ENCODE measurements at regions not wholly inside any gene's neighbourhood (a gene's known extent, or its start where the extent isn't known, plus 50 kb on each side); places are given as distances from the start of the nearest gene placed in this dataset.
A peak's percentile ranks its signal among the peaks of the same experiment; 100 is the strongest.

DNA sequence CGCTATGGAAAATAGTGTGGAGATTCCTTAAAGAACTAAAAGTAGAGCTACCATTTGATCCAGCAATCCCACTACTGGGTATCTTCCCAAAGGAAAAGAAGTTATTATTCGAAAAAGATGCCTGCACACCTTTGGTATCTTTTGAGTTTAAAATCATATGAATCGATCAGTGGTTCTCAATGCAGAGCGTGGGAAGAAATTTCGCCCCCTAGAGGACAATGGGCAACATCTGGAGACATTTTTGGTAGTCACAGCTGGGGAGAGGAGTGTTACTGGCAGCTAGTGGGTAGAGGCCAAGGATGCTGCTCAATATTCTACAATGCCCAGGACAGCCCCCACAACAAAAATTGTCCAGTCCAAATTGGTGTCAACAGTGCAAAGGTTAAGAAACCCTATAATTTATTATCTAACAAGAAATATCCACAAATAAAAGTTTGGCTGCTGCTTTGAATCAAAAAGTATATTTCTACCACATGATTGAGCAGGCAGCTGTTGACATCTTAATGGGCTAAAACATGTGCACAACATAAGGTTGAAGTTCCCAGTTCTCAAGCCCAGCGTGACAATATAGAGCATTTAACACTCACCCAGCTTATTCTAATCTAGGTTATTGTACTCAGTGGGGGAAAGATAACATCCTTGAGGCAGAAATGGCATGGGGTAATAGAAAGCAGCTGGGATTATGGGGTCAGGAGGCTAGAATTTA lies 425.7 kb downstream of the LRATD1 start:
- no peaks in the 10 kb centered on the region for H3K36me3 ChIP-seq (ENCODE audit: control insufficient read depth, insufficient read depth, low read length)
- in situ Hi-C loops (cut with MboI): no loop called here
- no peak overlapping the region for H2AFZ ChIP-seq (ENCODE audit: low read depth, low read length)
- no peaks in the 10 kb centered on the region for H4K20me1 ChIP-seq (replicated peaks; ENCODE audit: control insufficient read depth, insufficient read depth, low read length)
- DNase-seq (ENCODE audit: extremely low read depth in 1 of 4, low spot score in 3 of 4): peak; percentile 18 to 48 (median 22)
- POLR2A ChIA-PET: no interaction called here
- no peaks in the 10 kb centered on the region for H3K4me1 ChIP-seq (replicated peaks in 1 of 2; ENCODE audit: control insufficient read depth in 2 of 2, insufficient read depth in 2 of 2, low read length in 2 of 2)
- no peaks in the 10 kb centered on the region for H3K9me3 ChIP-seq (replicated peaks; ENCODE audit: control insufficient read depth, insufficient read depth, low read depth, low read length)
- intact Hi-C loops (cut with micrococcal nuclease): no loop called here
- peak; percentile 87 for ATAC-seq
- no peaks in the 10 kb centered on the region for H3K27me3 ChIP-seq (ENCODE audit: control insufficient read depth in 2 of 2, insufficient read depth in 2 of 2, low read length in 2 of 2)
- H3K9ac ChIP-seq (ENCODE audit: insufficient read depth in 1 of 2, low read depth in 2 of 2, low read length in 2 of 2): no peak overlapping the region
- no peaks in the 10 kb centered on the region for H3K9me1 ChIP-seq (ENCODE audit: control insufficient read depth, insufficient read depth, low read length)
- H3K79me2 ChIP-seq (ENCODE audit: control insufficient read depth, insufficient read depth, low read length): no peaks in the 10 kb centered on the region
- WGBS (ENCODE audit: insufficient coverage, low coverage, missing lambda C conversion rate): 0% methylated on average over 6 of the region's 6 CpGs
- no peak overlapping the region for H3K27ac ChIP-seq (ENCODE audit: extremely low read depth, low read depth, low read length)
- no peak overlapping the region for H3K4me3 ChIP-seq
- FAIRE-seq: peak; percentile 44
- no peak overlapping the region for H3K4me2 ChIP-seq (ENCODE audit: insufficient read depth, low read length)
- CTCF ChIA-PET (ENCODE audit: low intra/inter-chr PET ratio): no interaction called here
- no TSS peak for BruUV-seq (replicated peaks)
- TF ChIP-seq ZNF311 (CRISPR knock-in tag; IDR thresholded peaks at IDR 0.05) (no peak), CTCFL (IDR thresholded peaks at IDR 0.05; ENCODE audit: borderline replicate concordance, insufficient read depth, low read depth, low read length, poor library complexity, severe bottlenecking) (peak; percentile 50), SMC3 (conservative IDR thresholded peaks at IDR 0.05; ENCODE audit: insufficient read depth, low read depth, low read length) (peak; percentile 21; the same call in 1 of the 2 replicates), DDX20 (tag; IDR thresholded peaks at IDR 0.05; ENCODE audit: low read depth) (no peak), MEIS2 (IDR thresholded peaks at IDR 0.05; ENCODE audit: partially characterized antibody) (no peak), ZBTB17 (CRISPR knock-in tag; IDR thresholded peaks at IDR 0.05) (no peak), CTCF (IDR thresholded peaks at IDR 0.05 in 2 of 3, conservative IDR thresholded peaks at IDR 0.05 in 1 of 3; ENCODE audit: insufficient read depth in 2 of 3, low read depth in 1 of 3, low read length in 3 of 3) (peak; percentile 56 to 58 (median 58)), ARHGAP35 (IDR thresholded peaks at IDR 0.05; ENCODE audit: partially characterized antibody) (no peak), PHF20 (IDR thresholded peaks at IDR 0.05; ENCODE audit: partially characterized antibody) (no peak), TFAM (CRISPR knock-in tag; conservative IDR thresholded peaks at IDR 0.05) (no peak), ZBTB34 (CRISPR knock-in tag; IDR thresholded peaks at IDR 0.05) (no peak), ATF7 (IDR thresholded peaks at IDR 0.05) (no peak), TGIF2 (CRISPR knock-in tag; IDR thresholded peaks at IDR 0.05) (no peak), BRD9 (IDR thresholded peaks at IDR 0.05; ENCODE audit: low read depth, partially characterized antibody) (no peak), ZNF184 (CRISPR knock-in tag; IDR thresholded peaks at IDR 0.05) (no peak)
- TF ChIP-seq, protein P1, sequence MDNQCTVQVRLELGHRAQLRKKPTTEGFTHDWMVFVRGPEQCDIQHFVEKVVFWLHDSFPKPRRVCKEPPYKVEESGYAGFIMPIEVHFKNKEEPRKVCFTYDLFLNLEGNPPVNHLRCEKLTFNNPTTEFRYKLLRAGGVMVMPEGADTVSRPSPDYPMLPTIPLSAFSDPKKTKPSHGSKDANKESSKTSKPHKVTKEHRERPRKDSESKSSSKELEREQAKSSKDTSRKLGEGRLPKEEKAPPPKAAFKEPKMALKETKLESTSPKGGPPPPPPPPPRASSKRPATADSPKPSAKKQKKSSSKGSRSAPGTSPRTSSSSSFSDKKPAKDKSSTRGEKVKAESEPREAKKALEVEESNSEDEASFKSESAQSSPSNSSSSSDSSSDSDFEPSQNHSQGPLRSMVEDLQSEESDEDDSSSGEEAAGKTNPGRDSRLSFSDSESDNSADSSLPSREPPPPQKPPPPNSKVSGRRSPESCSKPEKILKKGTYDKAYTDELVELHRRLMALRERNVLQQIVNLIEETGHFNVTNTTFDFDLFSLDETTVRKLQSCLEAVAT (IDR thresholded peaks at IDR 0.05): no peak

All from K562 (cell line).